ENCODE measurements at regions not wholly inside any gene's neighbourhood (a gene's known extent, or its start where the extent isn't known, plus 50 kb on each side); places are given as distances from the start of the nearest gene placed in this dataset.
"Not testable (repeated sequence)": the region's sequence is repeated elsewhere in the genome, so short reads cannot be mapped to it uniquely, and the experiment has no call there.

DNA sequence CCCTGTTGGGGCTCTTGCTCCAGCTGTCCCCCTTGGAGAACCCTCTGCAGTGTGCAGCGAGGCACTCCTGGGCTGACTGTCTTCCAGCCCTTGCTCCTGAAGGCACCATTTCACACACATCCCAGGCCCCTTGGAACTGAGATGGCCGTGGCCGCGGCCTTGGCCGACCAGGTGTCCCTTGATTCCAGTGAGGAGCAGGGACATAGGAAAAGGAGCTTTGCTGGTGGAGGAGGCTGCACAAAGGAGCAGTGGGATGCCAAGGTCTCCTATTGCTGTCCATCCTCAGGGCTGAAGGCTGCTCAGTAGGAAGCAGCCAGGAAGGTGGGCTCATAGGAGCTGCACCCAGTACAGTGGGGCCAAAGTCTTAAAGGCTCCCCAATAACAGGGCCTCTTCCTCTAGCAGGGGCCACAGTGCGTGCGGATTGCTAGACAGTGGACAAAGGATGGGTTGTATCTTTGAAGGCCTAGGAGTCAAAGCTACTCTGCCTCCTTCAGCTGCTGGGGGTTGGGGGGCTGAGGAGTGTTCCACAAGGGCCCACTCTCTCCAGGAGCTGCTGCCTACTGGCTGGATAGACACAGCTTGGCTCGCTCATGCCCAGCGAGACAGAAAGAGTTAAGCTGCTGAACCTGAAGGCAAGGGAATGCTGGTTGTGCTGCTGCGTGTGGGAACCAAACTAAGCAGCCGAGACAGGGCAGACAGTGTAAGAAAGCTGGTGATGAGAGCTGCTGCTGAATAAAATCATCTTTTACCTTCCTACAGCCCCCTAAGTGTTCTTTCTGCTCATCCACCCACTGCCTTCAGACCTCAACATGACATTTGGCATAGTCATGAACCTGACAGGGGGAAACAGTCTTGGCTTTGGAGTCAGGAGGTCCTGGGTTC, 891.9 kb upstream of the ZNF722 start:
- in situ Hi-C loops (cut with HindIII; ENCODE audit: low pct_ligation_motif_present, low sequenced_read_pairs): no loop called here

DNA sequence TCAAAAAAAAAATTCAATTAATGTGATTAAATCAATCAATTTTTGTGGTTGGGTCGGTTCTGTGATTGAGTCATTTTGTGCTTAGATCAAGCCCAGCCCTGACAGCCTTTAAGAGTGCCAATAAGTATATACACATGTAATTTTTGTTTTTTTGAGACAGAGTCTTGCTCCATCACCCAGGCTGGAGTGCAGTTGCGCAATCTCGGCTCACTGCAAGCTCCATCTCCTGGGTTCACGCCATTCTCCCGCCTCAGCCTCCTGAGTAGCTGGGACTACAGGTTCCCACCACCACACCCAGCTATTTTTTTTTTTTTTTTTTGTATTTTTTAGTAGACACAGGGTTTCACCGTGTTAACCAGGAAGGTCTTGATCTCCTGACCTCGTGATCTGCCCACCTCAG, 887.1 kb upstream of the ZNF722 start:
- H3K27me3 ChIP-seq (replicated peaks); in situ Hi-C loops (cut with HindIII; ENCODE audit: low pct_ligation_motif_present, low sequenced_read_pairs); DNase-seq; H3K4me3 ChIP-seq (ENCODE audit: low read depth, low read length); H3K27ac ChIP-seq; H3K36me3 ChIP-seq (replicated peaks): not testable (repeated sequence)

More for the DNA sequence above, 891.9 kb upstream of the ZNF722 start:
- no peak for DNase-seq
- Histone ChIP-seq H3K4me3 (ENCODE audit: low read depth, low read length) (no peak overlapping the region), H3K27me3 (replicated peaks) (no peaks in the 10 kb centered on the region), H3K27ac (no peak overlapping the region), H3K36me3 (replicated peaks) (no peaks in the 10 kb centered on the region)
- TF ChIP-seq, protein P1, sequence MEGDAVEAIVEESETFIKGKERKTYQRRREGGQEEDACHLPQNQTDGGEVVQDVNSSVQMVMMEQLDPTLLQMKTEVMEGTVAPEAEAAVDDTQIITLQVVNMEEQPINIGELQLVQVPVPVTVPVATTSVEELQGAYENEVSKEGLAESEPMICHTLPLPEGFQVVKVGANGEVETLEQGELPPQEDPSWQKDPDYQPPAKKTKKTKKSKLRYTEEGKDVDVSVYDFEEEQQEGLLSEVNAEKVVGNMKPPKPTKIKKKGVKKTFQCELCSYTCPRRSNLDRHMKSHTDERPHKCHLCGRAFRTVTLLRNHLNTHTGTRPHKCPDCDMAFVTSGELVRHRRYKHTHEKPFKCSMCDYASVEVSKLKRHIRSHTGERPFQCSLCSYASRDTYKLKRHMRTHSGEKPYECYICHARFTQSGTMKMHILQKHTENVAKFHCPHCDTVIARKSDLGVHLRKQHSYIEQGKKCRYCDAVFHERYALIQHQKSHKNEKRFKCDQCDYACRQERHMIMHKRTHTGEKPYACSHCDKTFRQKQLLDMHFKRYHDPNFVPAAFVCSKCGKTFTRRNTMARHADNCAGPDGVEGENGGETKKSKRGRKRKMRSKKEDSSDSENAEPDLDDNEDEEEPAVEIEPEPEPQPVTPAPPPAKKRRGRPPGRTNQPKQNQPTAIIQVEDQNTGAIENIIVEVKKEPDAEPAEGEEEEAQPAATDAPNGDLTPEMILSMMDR (IDR thresholded peaks at IDR 0.05; ENCODE audit: low read depth, low read length, missing control alignments): no peak

GRCh38 chr7:63112764-63113712, 885.6 kb upstream of the ZNF722 start:
- Histone ChIP-seq H3K27me3 (replicated peaks) (no peaks in the 10 kb centered on the region), H3K27ac (no peak overlapping the region), H3K4me3 (ENCODE audit: low read depth, low read length) (no peak overlapping the region), H3K36me3 (replicated peaks) (no peaks in the 10 kb centered on the region)
- in situ Hi-C loops (cut with HindIII; ENCODE audit: low pct_ligation_motif_present, low sequenced_read_pairs): no loop called here
- TF ChIP-seq, protein P1 (IDR thresholded peaks at IDR 0.05; ENCODE audit: low read depth, low read length, missing control alignments): peak; percentile 14
- no peak for DNase-seq

DNA sequence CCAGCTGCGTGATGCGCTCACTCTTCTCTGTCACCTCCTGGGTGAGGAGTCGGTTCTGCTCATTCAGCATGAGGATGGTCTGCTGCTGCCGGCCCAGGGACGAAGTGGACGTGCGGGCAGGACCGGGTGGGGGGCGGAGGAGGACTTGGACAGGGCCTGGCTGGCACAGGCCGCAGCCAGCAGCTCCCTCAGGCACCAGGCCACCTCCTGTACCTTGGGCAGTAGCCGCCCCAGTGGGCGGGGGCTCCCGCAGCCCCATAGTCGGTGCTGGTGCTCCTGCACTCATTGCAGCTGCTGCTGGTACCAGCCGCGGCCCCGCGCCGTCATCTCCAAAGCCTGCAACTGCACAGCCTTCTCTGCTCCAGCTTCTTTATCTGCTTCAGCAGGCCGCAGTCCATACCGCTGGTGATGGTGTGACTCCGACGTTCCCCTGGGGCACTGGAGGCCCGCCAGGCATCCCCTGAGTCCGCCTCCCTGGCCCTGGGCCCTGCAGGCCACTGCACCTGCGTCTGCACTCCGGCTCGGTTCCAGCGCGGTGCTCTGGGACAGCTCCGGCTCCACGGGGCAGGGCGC, 884.9 kb upstream of the ZNF722 start:
- in situ Hi-C loops (cut with HindIII; ENCODE audit: low pct_ligation_motif_present, low sequenced_read_pairs): no loop called here
- no peaks in the 10 kb centered on the region for H3K36me3 ChIP-seq (replicated peaks)
- no peak overlapping the region for H3K4me3 ChIP-seq (ENCODE audit: low read depth, low read length)
- TF ChIP-seq, protein P1 (IDR thresholded peaks at IDR 0.05; ENCODE audit: low read depth, low read length, missing control alignments): no peak
- no peak overlapping the region for H3K27ac ChIP-seq
- no peak for DNase-seq
- no peaks in the 10 kb centered on the region for H3K27me3 ChIP-seq (replicated peaks)

- Histone ChIP-seq H3K27me3 (replicated peaks) (no peaks in the 10 kb centered on the region), H3K36me3 (replicated peaks) (no peaks in the 10 kb centered on the region), H3K27ac (no peak overlapping the region), H3K4me3 (ENCODE audit: low read depth, low read length) (no peak overlapping the region)
- DNase-seq: no peak
- in situ Hi-C loops (cut with HindIII; ENCODE audit: low pct_ligation_motif_present, low sequenced_read_pairs): no loop called here
- TF ChIP-seq, protein P1 (IDR thresholded peaks at IDR 0.05; ENCODE audit: low read depth, low read length, missing control alignments): no peak
Measured at GRCh38 chr7:63114371-63114985, 884.2 kb upstream of the ZNF722 start.

Measured in brain microvascular endothelial cell (primary cell).